ENCODE measurements at regions not wholly inside any gene's neighbourhood (a gene's known extent, or its start where the extent isn't known, plus 50 kb on each side); places are given as distances from the start of the nearest gene placed in this dataset.

DNA sequence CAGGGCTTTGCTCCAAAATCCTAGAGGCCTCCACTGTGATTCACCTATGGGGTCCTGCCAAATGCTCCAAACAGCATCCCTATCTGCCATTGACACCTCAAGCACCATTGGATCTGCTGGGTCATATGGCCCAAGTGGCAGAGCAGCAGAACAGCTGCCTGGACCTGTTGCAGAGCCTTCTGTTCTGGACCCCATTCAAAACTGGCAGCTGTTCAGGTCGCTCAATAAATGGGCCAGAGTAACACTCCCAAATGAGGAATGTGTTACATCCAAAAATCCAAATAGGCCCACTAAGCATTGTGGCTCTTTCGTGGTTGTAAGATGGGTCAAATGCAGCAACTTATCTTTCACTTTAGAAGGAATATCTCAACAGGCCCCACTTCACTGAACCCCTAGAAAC is 783.6 kb downstream of the DCDC2C start:
- Histone ChIP-seq H3K9me3 (ENCODE audit: control insufficient read depth in 1 of 2, low read length in 2 of 2) (peaks cover 0 to 3% of the 10 kb centered on the region in 2 donors), H3K36me3 (ENCODE audit: insufficient read depth, low read length) (no peaks in the 10 kb centered on the region), H3K4me3 (ENCODE audit: low read length in 2 of 2) (no peak overlapping the region), H3K4me1 (ENCODE audit: insufficient read depth, low read length) (no peaks in the 10 kb centered on the region), H3K27ac (ENCODE audit: low read depth, low read length) (no peak overlapping the region), H3K27me3 (ENCODE audit: insufficient read depth, low read length) (no peaks in the 10 kb centered on the region)
- Mint-ChIP-seq H3K27ac (no peak overlapping the region), H3K9me3 (peaks cover 4 to 27% (median 16%) of the 10 kb centered on the region in 8 donors), H3K36me3 (no peaks in the 10 kb centered on the region), H3K4me3 (no peak overlapping the region), H3K4me1 (no peaks in the 10 kb centered on the region), H3K27me3 (no peaks in the 10 kb centered on the region)
- ChIA-PET POLR2A (ENCODE audit: partially characterized antibody) (no interaction called here), CTCF (ENCODE audit: partially characterized antibody) (no interaction called here)
- intact Hi-C loops (cut with micrococcal nuclease): no loop called here
- no peak for DNase-seq

DNA sequence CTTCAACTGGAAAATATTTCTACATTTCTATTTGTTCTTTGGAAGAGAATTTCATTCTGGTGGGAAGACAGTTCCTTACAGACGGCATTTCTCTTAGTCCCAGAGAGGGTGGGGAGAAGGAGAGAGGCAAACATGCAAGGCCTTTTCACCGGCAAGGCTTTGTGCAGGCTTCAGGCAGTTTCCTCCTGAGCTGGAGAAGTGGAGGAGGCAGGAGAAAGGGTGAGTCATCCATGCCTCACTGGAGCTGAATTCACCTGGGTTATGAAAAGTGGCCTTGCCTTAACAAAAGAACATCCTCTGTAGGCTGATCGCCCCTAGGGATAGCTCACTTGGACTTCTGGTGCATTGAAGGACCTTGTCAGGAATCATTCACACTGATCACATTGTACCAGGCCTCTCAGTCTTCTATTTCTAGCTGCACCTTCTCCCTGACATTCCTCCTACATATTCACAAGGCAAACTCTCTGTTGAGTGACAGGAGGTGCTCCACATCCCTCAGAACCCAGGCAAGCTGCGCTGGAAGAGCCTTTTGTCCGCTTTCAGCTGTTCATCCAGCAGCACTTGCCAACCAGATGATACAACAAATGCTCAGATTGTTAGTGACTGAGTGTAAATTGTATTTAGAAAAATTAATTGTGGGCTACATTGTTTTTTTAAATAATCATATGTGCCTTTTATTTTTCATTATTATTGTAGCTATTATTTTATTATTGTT is 796.1 kb downstream of the DCDC2C start:
- H3K36me3 Mint-ChIP-seq: no peaks in the 10 kb centered on the region
- ChIA-PET CTCF (ENCODE audit: partially characterized antibody) (no interaction called here), POLR2A (ENCODE audit: partially characterized antibody) (no interaction called here)
- H3K4me3 ChIP-seq (ENCODE audit: low read length in 2 of 2): no peak overlapping the region
- intact Hi-C loops (cut with micrococcal nuclease): no loop called here
- H3K27me3 Mint-ChIP-seq: no peaks in the 10 kb centered on the region
- no peaks in the 10 kb centered on the region for H3K4me1 ChIP-seq (ENCODE audit: insufficient read depth, low read length)
- no peak overlapping the region for H3K27ac Mint-ChIP-seq
- H3K27ac ChIP-seq (ENCODE audit: low read depth, low read length): no peak overlapping the region
- H3K27me3 ChIP-seq (ENCODE audit: insufficient read depth, low read length): no peaks in the 10 kb centered on the region
- no peaks in the 10 kb centered on the region for H3K4me1 Mint-ChIP-seq
- peaks cover 0 to 13% (median 3%) of the 10 kb centered on the region in 8 donors for H3K9me3 Mint-ChIP-seq
- H3K36me3 ChIP-seq (ENCODE audit: insufficient read depth, low read length): no peaks in the 10 kb centered on the region
- H3K9me3 ChIP-seq (ENCODE audit: control insufficient read depth in 1 of 2, low read length in 2 of 2): no peaks in the 10 kb centered on the region
- no peak overlapping the region for H3K4me3 Mint-ChIP-seq
- DNase-seq: no peak

DNA sequence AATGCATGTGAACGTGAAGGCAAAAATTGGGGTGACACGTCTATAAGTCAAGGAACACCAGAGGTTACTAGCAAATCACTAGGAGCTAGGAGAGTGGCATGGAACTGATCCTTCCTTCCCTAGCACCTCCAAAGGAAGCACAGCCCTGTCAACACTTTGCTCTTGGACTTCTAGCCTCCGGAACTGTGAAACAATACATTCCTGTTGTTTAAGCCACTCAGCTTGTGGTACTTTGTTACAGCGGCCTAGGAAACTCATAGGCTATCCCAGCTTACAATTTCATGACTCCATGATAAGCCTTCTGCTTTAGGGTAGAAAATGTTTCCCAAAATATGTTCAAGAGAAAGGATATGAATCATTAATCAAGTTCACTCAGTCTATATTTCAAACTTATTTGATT is 798.1 kb downstream of the DCDC2C start:
- no peaks in the 10 kb centered on the region for H3K36me3 Mint-ChIP-seq
- no peak for DNase-seq

DNA sequence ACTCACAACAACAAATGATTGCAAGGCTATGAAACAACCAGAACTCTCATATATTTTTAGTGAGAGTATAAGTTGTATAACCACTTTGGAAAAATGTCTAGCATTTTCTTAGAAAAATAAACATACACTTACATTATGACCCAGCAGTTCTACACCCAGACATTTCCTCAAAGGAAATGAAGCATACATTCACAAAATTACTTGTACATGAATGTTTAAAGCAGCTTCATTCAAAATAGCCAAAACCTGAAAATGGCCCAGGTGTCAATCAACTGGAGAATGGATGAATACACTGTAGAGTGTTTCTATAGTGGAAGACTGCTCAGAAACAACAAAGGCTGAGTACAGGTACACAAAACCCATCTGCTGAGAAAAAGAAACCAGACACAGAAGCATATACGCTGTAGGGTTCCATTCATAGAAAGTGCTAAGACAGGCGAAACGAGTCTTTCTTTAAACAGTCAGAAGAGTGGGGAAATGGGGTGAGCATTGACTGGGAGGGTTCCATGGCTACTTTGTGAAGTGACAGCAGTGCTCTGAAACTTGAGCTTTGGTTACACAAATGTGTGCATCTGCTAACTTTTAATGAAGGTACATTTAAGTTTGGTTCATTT is 799.0 kb downstream of the DCDC2C start:
- POLR2A ChIA-PET (ENCODE audit: partially characterized antibody): no interaction called here

More for the DNA sequence above, 798.1 kb downstream of the DCDC2C start:
- H3K4me3 ChIP-seq (ENCODE audit: low read length in 2 of 2): no peak overlapping the region
- Mint-ChIP-seq H3K27ac (no peak overlapping the region), H3K4me3 (no peak overlapping the region), H3K27me3 (no peaks in the 10 kb centered on the region), H3K4me1 (no peaks in the 10 kb centered on the region), H3K9me3 (peaks cover 0 to 21% (median 4%) of the 10 kb centered on the region in 8 donors)
- no peak overlapping the region for H3K27ac ChIP-seq (ENCODE audit: low read depth, low read length)
- H3K9me3 ChIP-seq (ENCODE audit: control insufficient read depth in 1 of 2, low read length in 2 of 2): no peaks in the 10 kb centered on the region
- ChIA-PET POLR2A (ENCODE audit: partially characterized antibody) (no interaction called here), CTCF (ENCODE audit: partially characterized antibody) (no interaction called here)
- no peaks in the 10 kb centered on the region for H3K4me1 ChIP-seq (ENCODE audit: insufficient read depth, low read length)
- no peaks in the 10 kb centered on the region for H3K27me3 ChIP-seq (ENCODE audit: insufficient read depth, low read length)
- no peaks in the 10 kb centered on the region for H3K36me3 ChIP-seq (ENCODE audit: insufficient read depth, low read length)
- intact Hi-C loops (cut with micrococcal nuclease): no loop called here

DNA sequence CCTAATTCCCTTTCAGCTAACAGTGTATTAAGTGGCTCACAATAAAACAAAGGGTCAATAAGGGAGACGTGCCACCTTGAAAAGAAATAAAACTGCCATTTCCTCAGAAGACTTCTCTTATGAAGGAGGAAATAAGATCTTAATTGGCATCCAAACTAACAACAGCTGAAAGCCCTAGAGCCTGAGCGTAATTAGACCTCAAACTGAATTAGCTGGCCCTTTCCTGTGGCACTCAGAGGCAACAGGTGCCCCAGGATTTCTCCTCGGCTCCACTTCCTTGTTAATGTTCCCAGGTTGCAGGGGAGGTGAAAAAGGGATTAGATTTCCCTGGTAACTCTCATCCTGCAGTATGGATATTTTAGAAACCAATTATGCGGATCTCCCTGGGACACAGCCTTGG is 804.3 kb downstream of the DCDC2C start:
- Mint-ChIP-seq H3K9me3 (peaks cover 0 to 18% (median 4%) of the 10 kb centered on the region in 8 donors), H3K4me1 (no peaks in the 10 kb centered on the region), H3K27me3 (no peaks in the 10 kb centered on the region), H3K36me3 (no peaks in the 10 kb centered on the region), H3K27ac (no peak overlapping the region), H3K4me3 (no peak overlapping the region)
- H3K9me3 ChIP-seq (ENCODE audit: control insufficient read depth in 1 of 2, low read length in 2 of 2): no peaks in the 10 kb centered on the region
- POLR2A ChIA-PET (ENCODE audit: partially characterized antibody): no interaction called here
- intact Hi-C loops (cut with micrococcal nuclease): no loop called here
- H3K4me3 ChIP-seq (ENCODE audit: low read length in 2 of 2): no peak overlapping the region
- no peaks in the 10 kb centered on the region for H3K4me1 ChIP-seq (ENCODE audit: insufficient read depth, low read length)
- H3K27me3 ChIP-seq (ENCODE audit: insufficient read depth, low read length): no peaks in the 10 kb centered on the region
- DNase-seq: no peak
- CTCF ChIA-PET (ENCODE audit: partially characterized antibody): no interaction called here
- no peak overlapping the region for H3K27ac ChIP-seq (ENCODE audit: low read depth, low read length)
- no peaks in the 10 kb centered on the region for H3K36me3 ChIP-seq (ENCODE audit: insufficient read depth, low read length)

More for the DNA sequence above, 799.0 kb downstream of the DCDC2C start:
- H3K27me3 Mint-ChIP-seq: no peaks in the 10 kb centered on the region
- no peak overlapping the region for H3K4me3 ChIP-seq (ENCODE audit: low read length in 2 of 2)
- intact Hi-C loops (cut with micrococcal nuclease): no loop called here
- H3K27ac ChIP-seq (ENCODE audit: low read depth, low read length): no peak overlapping the region
- no peak for DNase-seq
- no peaks in the 10 kb centered on the region for H3K27me3 ChIP-seq (ENCODE audit: insufficient read depth, low read length)
- H3K9me3 Mint-ChIP-seq: peaks cover 0 to 23% (median 4%) of the 10 kb centered on the region in 8 donors
- no peaks in the 10 kb centered on the region for H3K4me1 Mint-ChIP-seq
- CTCF ChIA-PET (ENCODE audit: partially characterized antibody): no interaction called here
- no peaks in the 10 kb centered on the region for H3K4me1 ChIP-seq (ENCODE audit: insufficient read depth, low read length)
- H3K27ac Mint-ChIP-seq: no peak overlapping the region
- H3K36me3 Mint-ChIP-seq: no peaks in the 10 kb centered on the region
- no peak overlapping the region for H3K4me3 Mint-ChIP-seq
- H3K36me3 ChIP-seq (ENCODE audit: insufficient read depth, low read length): no peaks in the 10 kb centered on the region
- H3K9me3 ChIP-seq (ENCODE audit: control insufficient read depth in 1 of 2, low read length in 2 of 2): no peaks in the 10 kb centered on the region

DNA sequence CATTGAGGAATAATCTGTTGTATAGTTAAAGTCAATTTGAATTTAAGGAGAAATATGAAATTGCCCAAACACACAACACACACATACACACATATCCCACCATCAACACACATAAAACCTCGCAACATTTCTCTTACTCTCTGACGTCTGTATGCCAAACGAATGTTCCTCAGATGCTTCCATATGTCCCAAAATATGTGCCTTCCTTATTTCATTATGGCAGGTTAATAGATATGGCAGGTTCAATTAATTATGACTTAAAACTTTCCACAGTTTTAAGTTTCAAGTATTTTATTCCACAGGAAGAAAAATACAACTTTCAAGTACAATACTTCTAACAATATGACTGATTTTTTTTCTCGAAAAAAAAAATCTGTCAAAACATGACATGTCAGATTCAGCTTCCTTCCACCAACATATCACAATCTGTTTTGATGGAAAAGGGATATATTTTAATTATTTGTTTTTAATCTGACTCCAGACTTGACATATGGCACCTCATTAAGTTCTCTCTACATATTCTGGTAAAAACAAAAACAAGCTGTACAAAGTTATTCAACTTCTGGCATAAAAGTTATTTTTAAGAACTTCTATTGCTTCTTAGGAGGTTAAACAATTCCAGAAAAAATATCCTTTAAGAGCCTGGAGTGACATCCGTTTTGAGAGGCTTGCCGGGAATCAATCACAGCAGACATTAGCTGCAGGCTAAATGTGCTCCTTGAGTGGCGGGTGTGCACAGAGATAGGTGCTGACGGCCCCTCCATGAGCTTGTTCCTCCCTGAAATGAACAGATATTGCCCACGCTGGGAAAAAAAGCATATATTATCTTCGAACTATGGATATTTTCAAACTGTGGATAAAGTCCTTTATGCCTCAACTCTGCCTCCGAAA is 812.7 kb downstream of the DCDC2C start:
- POLR2A ChIA-PET (ENCODE audit: partially characterized antibody): no interaction called here
- CTCF ChIA-PET (ENCODE audit: partially characterized antibody): no interaction called here

DNA sequence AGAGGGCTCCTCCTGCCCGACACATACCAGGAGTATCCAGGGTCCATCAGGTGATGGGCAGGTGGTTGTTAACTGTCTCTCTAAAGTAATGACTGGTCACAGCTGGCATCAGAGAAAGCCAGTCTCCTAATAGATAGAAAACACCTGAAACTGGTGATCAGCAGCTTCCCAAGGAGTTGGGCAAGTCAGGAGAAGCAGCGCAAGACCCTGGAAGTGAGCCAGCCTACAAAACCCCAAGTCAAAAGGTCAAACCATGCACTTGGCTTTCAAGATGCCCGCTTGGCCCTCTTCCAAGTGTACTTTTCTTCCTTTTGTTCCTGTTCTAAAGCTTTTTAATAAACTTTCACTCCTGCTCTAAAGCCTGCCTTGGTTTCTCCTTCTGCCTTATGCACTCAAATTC is 815.2 kb downstream of the DCDC2C start:
- no peaks in the 10 kb centered on the region for H3K27me3 ChIP-seq (ENCODE audit: insufficient read depth, low read length)
- CTCF ChIA-PET (ENCODE audit: partially characterized antibody): no interaction called here
- H3K4me1 ChIP-seq (ENCODE audit: insufficient read depth, low read length): no peaks in the 10 kb centered on the region
- H3K4me3 ChIP-seq (ENCODE audit: low read length in 2 of 2): no peak overlapping the region
- intact Hi-C loops (cut with micrococcal nuclease): no loop called here
- peaks cover 0 to 17% (median 10%) of the 10 kb centered on the region in 8 donors for H3K9me3 Mint-ChIP-seq
- no peaks in the 10 kb centered on the region for H3K9me3 ChIP-seq (ENCODE audit: control insufficient read depth in 1 of 2, low read length in 2 of 2)
- POLR2A ChIA-PET (ENCODE audit: partially characterized antibody): no interaction called here
- H3K27me3 Mint-ChIP-seq: no peaks in the 10 kb centered on the region
- no peaks in the 10 kb centered on the region for H3K36me3 ChIP-seq (ENCODE audit: insufficient read depth, low read length)
- H3K36me3 Mint-ChIP-seq: no peaks in the 10 kb centered on the region
- no peak for DNase-seq
- H3K27ac Mint-ChIP-seq: no peak overlapping the region
- H3K27ac ChIP-seq (ENCODE audit: low read depth, low read length): no peak overlapping the region
- no peak overlapping the region for H3K4me3 Mint-ChIP-seq
- H3K4me1 Mint-ChIP-seq: no peaks in the 10 kb centered on the region

More for the DNA sequence above, 812.7 kb downstream of the DCDC2C start:
- Histone ChIP-seq H3K4me3 (ENCODE audit: low read length in 2 of 2) (no peak overlapping the region), H3K36me3 (ENCODE audit: insufficient read depth, low read length) (no peaks in the 10 kb centered on the region), H3K9me3 (ENCODE audit: control insufficient read depth in 1 of 2, low read length in 2 of 2) (no peaks in the 10 kb centered on the region), H3K27me3 (ENCODE audit: insufficient read depth, low read length) (no peaks in the 10 kb centered on the region), H3K27ac (ENCODE audit: low read depth, low read length) (no peak overlapping the region), H3K4me1 (ENCODE audit: insufficient read depth, low read length) (no peaks in the 10 kb centered on the region)
- Mint-ChIP-seq H3K36me3 (no peaks in the 10 kb centered on the region), H3K9me3 (peaks cover 0 to 15% (median 9%) of the 10 kb centered on the region in 8 donors), H3K4me3 (no peak overlapping the region), H3K27me3 (no peaks in the 10 kb centered on the region), H3K27ac (no peak overlapping the region), H3K4me1 (no peaks in the 10 kb centered on the region)
- intact Hi-C loops (cut with micrococcal nuclease): no loop called here
- no peak for DNase-seq

All from CD4-positive, alpha-beta memory T cell (primary cell).